ENCODE measurements at regions not wholly inside any gene's neighbourhood (a gene's known extent, or its start where the extent isn't known, plus 50 kb on each side); places are given as distances from the start of the nearest gene placed in this dataset.

GRCh38 chr12:20119596-20120402 is 248.5 kb upstream of the PDE3A start:
- ATAC-seq (no peak), DNase-seq (ENCODE audit: low spot score) (no peak)
- H3K27ac Mint-ChIP-seq, result no peak overlapping the region
- no peaks in the 10 kb centered on the region for H3K27me3 Mint-ChIP-seq
- no peaks in the 10 kb centered on the region for H3K36me3 Mint-ChIP-seq
- no peak overlapping the region for H3K4me3 Mint-ChIP-seq
- H3K9me3 Mint-ChIP-seq, result peaks cover 5% of the 10 kb centered on the region
- no peaks in the 10 kb centered on the region for H3K4me1 Mint-ChIP-seq (ENCODE audit: low read depth in 2 of 2)

GRCh38 chr12:20120403-20120725 is 248.0 kb upstream of the PDE3A start:
- Mint-ChIP-seq H3K9me3 (peaks cover 5% of the 10 kb centered on the region), H3K36me3 (no peaks in the 10 kb centered on the region), H3K4me1 (ENCODE audit: low read depth in 2 of 2) (no peaks in the 10 kb centered on the region), H3K27me3 (no peaks in the 10 kb centered on the region), H3K4me3 (no peak overlapping the region), H3K27ac (no peak overlapping the region)
- ATAC-seq, result no peak
- no peak for DNase-seq (ENCODE audit: low spot score)

GRCh38 chr12:20122274-20122673 is 246.1 kb upstream of the PDE3A start:
- Mint-ChIP-seq H3K36me3 (no peaks in the 10 kb centered on the region), H3K27me3 (no peaks in the 10 kb centered on the region), H3K27ac (no peak overlapping the region), H3K4me3 (no peak overlapping the region), H3K4me1 (ENCODE audit: low read depth in 2 of 2) (no peaks in the 10 kb centered on the region), H3K9me3 (peaks cover 3% of the 10 kb centered on the region)
- ATAC-seq (no peak), DNase-seq (ENCODE audit: low spot score) (no peak)

- Mint-ChIP-seq H3K36me3 (no peaks in the 10 kb centered on the region), H3K27ac (no peak overlapping the region), H3K4me3 (no peak overlapping the region), H3K9me3 (no peaks in the 10 kb centered on the region), H3K27me3 (no peaks in the 10 kb centered on the region), H3K4me1 (ENCODE audit: low read depth in 2 of 2) (no peaks in the 10 kb centered on the region)
- no peak for ATAC-seq
- DNase-seq (ENCODE audit: low spot score), result no peak
Measured at GRCh38 chr12:20123465-20123864, 244.9 kb upstream of the PDE3A start.

- DNase-seq (ENCODE audit: low spot score) (no peak), ATAC-seq (no peak)
- H3K4me3 Mint-ChIP-seq, result no peak overlapping the region
- H3K36me3 Mint-ChIP-seq, result no peaks in the 10 kb centered on the region
- H3K4me1 Mint-ChIP-seq (ENCODE audit: low read depth in 2 of 2), result no peaks in the 10 kb centered on the region
- H3K27me3 Mint-ChIP-seq, result no peaks in the 10 kb centered on the region
- H3K27ac Mint-ChIP-seq, result no peak overlapping the region
- no peaks in the 10 kb centered on the region for H3K9me3 Mint-ChIP-seq
Measured at GRCh38 chr12:20125276-20125798, 243.0 kb upstream of the PDE3A start.

- Mint-ChIP-seq H3K4me3 (no peak overlapping the region), H3K4me1 (ENCODE audit: low read depth in 2 of 2) (no peaks in the 10 kb centered on the region), H3K27me3 (no peaks in the 10 kb centered on the region), H3K27ac (no peak overlapping the region), H3K36me3 (no peaks in the 10 kb centered on the region), H3K9me3 (no peaks in the 10 kb centered on the region)
- ATAC-seq (no peak), DNase-seq (ENCODE audit: low spot score) (no peak)
Measured at GRCh38 chr12:20126601-20127000, 241.7 kb upstream of the PDE3A start.

GRCh38 chr12:20127413-20127812 is 240.9 kb upstream of the PDE3A start:
- no peaks in the 10 kb centered on the region for H3K4me1 Mint-ChIP-seq (ENCODE audit: low read depth in 2 of 2)

GRCh38 chr12:20128928-20129327 is 239.4 kb upstream of the PDE3A start:
- Mint-ChIP-seq H3K27ac (no peak overlapping the region), H3K36me3 (no peaks in the 10 kb centered on the region), H3K4me1 (ENCODE audit: low read depth in 2 of 2) (no peaks in the 10 kb centered on the region), H3K4me3 (no peak overlapping the region), H3K27me3 (no peaks in the 10 kb centered on the region), H3K9me3 (no peaks in the 10 kb centered on the region)
- DNase-seq (ENCODE audit: low spot score) (no peak), ATAC-seq (no peak)

More at GRCh38 chr12:20127413-20127812, 240.9 kb upstream of the PDE3A start:
- H3K4me3 Mint-ChIP-seq, result no peak overlapping the region
- no peaks in the 10 kb centered on the region for H3K36me3 Mint-ChIP-seq
- H3K27me3 Mint-ChIP-seq, result no peaks in the 10 kb centered on the region
- H3K9me3 Mint-ChIP-seq, result no peaks in the 10 kb centered on the region
- ATAC-seq (no peak), DNase-seq (ENCODE audit: low spot score) (no peak)
- H3K27ac Mint-ChIP-seq, result no peak overlapping the region

- H3K4me3 Mint-ChIP-seq, result no peak overlapping the region
- H3K9me3 Mint-ChIP-seq, result no peaks in the 10 kb centered on the region
- H3K27me3 Mint-ChIP-seq, result no peaks in the 10 kb centered on the region
- H3K27ac Mint-ChIP-seq, result no peak overlapping the region
- H3K36me3 Mint-ChIP-seq, result no peaks in the 10 kb centered on the region
- no peak for DNase-seq (ENCODE audit: low spot score)
- no peaks in the 10 kb centered on the region for H3K4me1 Mint-ChIP-seq (ENCODE audit: low read depth in 2 of 2)
- no peak for ATAC-seq
Measured at GRCh38 chr12:20132818-20133217, 235.5 kb upstream of the PDE3A start.

- Mint-ChIP-seq H3K9me3 (no peaks in the 10 kb centered on the region), H3K36me3 (no peaks in the 10 kb centered on the region), H3K27ac (no peak overlapping the region), H3K4me3 (no peak overlapping the region), H3K4me1 (ENCODE audit: low read depth in 2 of 2) (no peaks in the 10 kb centered on the region), H3K27me3 (no peaks in the 10 kb centered on the region)
- DNase-seq (ENCODE audit: low spot score) (no peak), ATAC-seq (no peak)
Measured at GRCh38 chr12:20134652-20135051, 233.7 kb upstream of the PDE3A start.

GRCh38 chr12:20140751-20141150 is 227.6 kb upstream of the PDE3A start:
- no peaks in the 10 kb centered on the region for H3K4me1 Mint-ChIP-seq (ENCODE audit: low read depth in 2 of 2)
- no peaks in the 10 kb centered on the region for H3K36me3 Mint-ChIP-seq
- H3K9me3 Mint-ChIP-seq, result no peaks in the 10 kb centered on the region
- no peak for ATAC-seq
- DNase-seq (ENCODE audit: low spot score), result no peak
- H3K4me3 Mint-ChIP-seq, result no peak overlapping the region
- no peaks in the 10 kb centered on the region for H3K27me3 Mint-ChIP-seq
- no peak overlapping the region for H3K27ac Mint-ChIP-seq

- H3K27me3 Mint-ChIP-seq, result no peaks in the 10 kb centered on the region
- H3K4me3 Mint-ChIP-seq, result no peak overlapping the region
- H3K4me1 Mint-ChIP-seq (ENCODE audit: low read depth in 2 of 2), result no peaks in the 10 kb centered on the region
- peaks cover 7% of the 10 kb centered on the region for H3K9me3 Mint-ChIP-seq
- DNase-seq (ENCODE audit: low spot score) (no peak), ATAC-seq (no peak)
- no peak overlapping the region for H3K27ac Mint-ChIP-seq
- no peaks in the 10 kb centered on the region for H3K36me3 Mint-ChIP-seq
Measured at GRCh38 chr12:20142316-20142715, 226.0 kb upstream of the PDE3A start.

- Mint-ChIP-seq H3K36me3 (no peaks in the 10 kb centered on the region), H3K4me3 (no peak overlapping the region), H3K27ac (no peak overlapping the region), H3K9me3 (peaks cover 8% of the 10 kb centered on the region), H3K27me3 (no peaks in the 10 kb centered on the region), H3K4me1 (ENCODE audit: low read depth in 2 of 2) (no peaks in the 10 kb centered on the region)
- DNase-seq (ENCODE audit: low spot score), result no peak
- ATAC-seq, result no peak
Measured at GRCh38 chr12:20142956-20143355, 225.4 kb upstream of the PDE3A start.

- no peak for ATAC-seq
- no peak overlapping the region for H3K4me3 Mint-ChIP-seq
- H3K27ac Mint-ChIP-seq, result no peak overlapping the region
- H3K27me3 Mint-ChIP-seq, result no peaks in the 10 kb centered on the region
- no peak for DNase-seq (ENCODE audit: low spot score)
- H3K36me3 Mint-ChIP-seq, result no peaks in the 10 kb centered on the region
- peaks cover 8% of the 10 kb centered on the region for H3K9me3 Mint-ChIP-seq
- H3K4me1 Mint-ChIP-seq (ENCODE audit: low read depth in 2 of 2), result no peaks in the 10 kb centered on the region
Measured at GRCh38 chr12:20144341-20144740, 224.0 kb upstream of the PDE3A start.

- Mint-ChIP-seq H3K9me3 (peaks cover 8% of the 10 kb centered on the region), H3K4me3 (no peak overlapping the region), H3K36me3 (no peaks in the 10 kb centered on the region), H3K27ac (no peak overlapping the region), H3K4me1 (ENCODE audit: low read depth in 2 of 2) (no peaks in the 10 kb centered on the region), H3K27me3 (no peaks in the 10 kb centered on the region)
- no peak for DNase-seq (ENCODE audit: low spot score)
- no peak for ATAC-seq
Measured at GRCh38 chr12:20148241-20148640, 220.1 kb upstream of the PDE3A start.
